HepG2 (cell line): ENCODE measurements at regions not wholly inside any gene's neighbourhood (a gene's known extent, or its start where the extent isn't known, plus 50 kb on each side); places are given as distances from the start of the nearest gene placed in this dataset.

ENCODE experiments used
- ATAC-seq: fragments of 200-7000 bp; cut with Tn5 transposase; 3 replicates; pipeline ENCODE4 v1.9.1; 2020; ENCODE audit warnings: mild to moderate bottlenecking, moderate library complexity
- BruUV-seq: library from RNA; stranded (reverse); fragments of 400-500 nt; replicated peaks from 2 replicates; lab custom pipeline; 2021; lab: Mats Ljungman, UMichigan
- CTCF ChIA-PET: fragments of 300-600 bp; formaldehyde crosslinking; extraction: SDS; loops from one replicate; lab custom pipeline; 2021; ENCODE audit warnings: low total read pairs, inconsistent platforms, low intra/inter-chr PET ratio; lab: Yijun Ruan, JAX
- POLR2A ChIA-PET: fragments of 350-600 bp; sonication (Branson Sonifier 250); formaldehyde crosslinking; loops from one replicate; lab custom pipeline; 2020; ENCODE audit warnings: antibody characterized with exemption, inconsistent platforms; lab: Yijun Ruan, JAX
- DNase-seq: peaks from one replicate; pipeline ENCODE4 v3.0.0-alpha.2; 2015; ENCODE audit warnings: low spot score
- FAIRE-seq: peaks from 3 replicates; lab custom pipeline; 2011; peaks lifted over from hg19 to GRCh38; lab: Jason Lieb, UNC
- H2AFZ ChIP-seq: one replicate; pipeline ENCODE4 v1.6.1; 2011; ENCODE audit warnings: low read length, inconsistent platforms
- H3K27ac ChIP-seq: fragments of 300-600 bp; 3 replicates; pipeline ENCODE4 v1.8.0; 2011; ENCODE audit warnings: mixed run types, mild to moderate bottlenecking, mixed read lengths, low read length, inconsistent platforms; ENCODE audit not compliant: insufficient read depth; ENCODE audit errors: extremely low read length
- H3K27me3 ChIP-seq, 2 experiments: fragments of 200-600 bp in 1 of 2; 2 replicates in 1 of 2; 3 replicates in 1 of 2; pipeline versions ENCODE4 v1.6.0 to v1.8.0; 2011; ENCODE audit warnings: low read length in 2 of 2, mild to moderate bottlenecking in 2 of 2, moderate library complexity in 2 of 2, inconsistent platforms in 1 of 2; ENCODE audit not compliant: insufficient read depth in 2 of 2, control insufficient read depth in 1 of 2
- H3K36me3 ChIP-seq, 2 experiments: fragments of 200-600 bp in 1 of 2; replicated peaks in 1 of 2; 2 replicates in 1 of 2; 3 replicates in 1 of 2; pipeline versions ENCODE4 v1.5.1 to v1.8.0; 2011; ENCODE audit warnings: low read length in 2 of 2, inconsistent platforms in 1 of 2; ENCODE audit not compliant: insufficient read depth in 2 of 2, control insufficient read depth in 1 of 2
- H3K4me1 ChIP-seq: 2 replicates; pipeline ENCODE4 v1.5.1; 2012; ENCODE audit warnings: low read length, inconsistent platforms; ENCODE audit not compliant: insufficient read depth
- H3K4me2 ChIP-seq: 2 replicates; pipeline ENCODE4 v1.6.0; 2011; ENCODE audit warnings: low read depth, low read length, inconsistent platforms
- H3K4me3 ChIP-seq, 3 experiments: fragments of 200-600 bp in 1 of 3; sonication (generic), shearing (Covaris generic) in 1 of 3; replicated peaks in 1 of 3; 2 replicates each; pipeline ENCODE4 v1.5.1; 2011 to 2016; ENCODE audit warnings: low read length in 3 of 3, inconsistent platforms in 2 of 3, low read depth in 2 of 3, mild to moderate bottlenecking in 2 of 3, control low read depth in 1 of 3, mixed read lengths in 1 of 3; ENCODE audit not compliant: insufficient read depth in 1 of 3
- H3K79me2 ChIP-seq: one replicate; pipeline ENCODE4 v1.6.1; 2011; ENCODE audit warnings: low read length, inconsistent platforms; ENCODE audit not compliant: insufficient read depth
- H3K9ac ChIP-seq: 2 replicates; pipeline ENCODE4 v1.6.0; 2011; ENCODE audit warnings: mild to moderate bottlenecking, low read depth, low read length, inconsistent platforms; ENCODE audit not compliant: insufficient read depth
- H3K9me3 ChIP-seq: 2 replicates; pipeline ENCODE4 v1.5.1; 2012; ENCODE audit warnings: mild to moderate bottlenecking, low read length
- H4K20me1 ChIP-seq: 2 replicates; pipeline ENCODE4 v1.6.0; 2011; ENCODE audit warnings: inconsistent platforms, mild to moderate bottlenecking, low read length, moderate library complexity; ENCODE audit not compliant: insufficient read depth
- ELF4 ChIP-seq: sonication (generic); formaldehyde crosslinking; IDR thresholded peaks from 2 replicates; pipeline ENCODE4 v1.5.0; 2020; ENCODE audit warnings: missing genetic modification reagents, mild to moderate bottlenecking, moderate library complexity, borderline replicate concordance
- FOXA1 ChIP-seq, 2 experiments: fragments of 450-650 bp in 1 of 2; sonication (generic) in 1 of 2; formaldehyde crosslinking in 1 of 2; IDR thresholded peaks; 2 replicates each; pipeline versions ENCODE4 v1.4.0 to v1.6.1; 2016 to 2020; ENCODE audit warnings: missing genetic modification reagents in 1 of 2
- HNF4G ChIP-seq, 2 experiments: sonication (generic) in 1 of 2; formaldehyde crosslinking in 1 of 2; IDR thresholded peaks; 2 replicates each; pipeline versions ENCODE4 v1.4.0 to v1.6.1; 2011 to 2020; ENCODE audit warnings: borderline replicate concordance in 2 of 2, low read depth in 2 of 2, mild to moderate bottlenecking in 2 of 2, low read length in 1 of 2, missing genetic modification reagents in 1 of 2, moderate library complexity in 1 of 2
- KLF13 ChIP-seq: sonication (generic); formaldehyde crosslinking; IDR thresholded peaks from 2 replicates; pipeline ENCODE4 v1.4.0; 2020; ENCODE audit warnings: mild to moderate bottlenecking, missing genetic modification reagents
- MED1 ChIP-seq: sonication (generic); formaldehyde crosslinking; IDR thresholded peaks from 2 replicates; pipeline ENCODE4 v1.4.0; 2020; ENCODE audit warnings: missing genetic modification reagents
- NFE2L1 ChIP-seq: sonication (generic); formaldehyde crosslinking; IDR thresholded peaks from 2 replicates; pipeline ENCODE4 v1.4.0; 2020; ENCODE audit warnings: missing genetic modification reagents, mild to moderate bottlenecking, borderline replicate concordance
- SP140L ChIP-seq: sonication (generic); formaldehyde crosslinking; IDR thresholded peaks from 2 replicates; pipeline ENCODE4 v1.4.0; 2020; ENCODE audit warnings: missing genetic modification reagents, borderline replicate concordance
- ZBTB20 ChIP-seq: sonication (generic); formaldehyde crosslinking; IDR thresholded peaks from 2 replicates; pipeline ENCODE4 v1.8.1; 2023; ENCODE audit warnings: missing genetic modification reagents, low read depth, mild to moderate bottlenecking, borderline replicate concordance
- ZNF121 ChIP-seq: sonication (generic); formaldehyde crosslinking; IDR thresholded peaks from 2 replicates; pipeline ENCODE4 v1.5.0; 2020; ENCODE audit warnings: mild to moderate bottlenecking, missing genetic modification reagents
- ZNF234 ChIP-seq: sonication (generic); formaldehyde crosslinking; conservative IDR thresholded peaks from 2 replicates; pipeline ENCODE4 v1.5.1; 2020; ENCODE audit warnings: mild to moderate bottlenecking, missing genetic modification reagents
- WGBS: methylation state at CpG from one replicate; pipeline ENCODE4 v1.1.6; 2017; ENCODE audit warnings: low lambda C conversion rate; 5-methylcytosine and 5-hydroxymethylcytosine counted together
- in situ Hi-C: cut with HindIII; loops from 2 replicates; pipeline ENCODE4 v1.10.0; 2017; ENCODE audit warnings: low pct_unique_long_range_greater_than_20kb; ENCODE audit not compliant: extremely low pct_ligation_motif_present
- intact Hi-C: fragments of 100-400 bp; cut with micrococcal nuclease; formaldehyde crosslinking; loops from one replicate; pipeline ENCODE4 v1.10.0; 2022; ENCODE audit not compliant: unreplicated experiment
- TF ChIP-seq, protein P1 (sequence below): sonication (generic); formaldehyde crosslinking; IDR thresholded peaks from 2 replicates; pipeline ENCODE4 v1.9.0; 2022; ENCODE audit warnings: low read depth, missing genetic modification reagents
- TF ChIP-seq, protein P2 (sequence below): sonication (generic); formaldehyde crosslinking; IDR thresholded peaks from 2 replicates; pipeline ENCODE4 v1.8.1; 2023; ENCODE audit warnings: mild to moderate bottlenecking, moderate library complexity, missing genetic modification reagents

DNA sequence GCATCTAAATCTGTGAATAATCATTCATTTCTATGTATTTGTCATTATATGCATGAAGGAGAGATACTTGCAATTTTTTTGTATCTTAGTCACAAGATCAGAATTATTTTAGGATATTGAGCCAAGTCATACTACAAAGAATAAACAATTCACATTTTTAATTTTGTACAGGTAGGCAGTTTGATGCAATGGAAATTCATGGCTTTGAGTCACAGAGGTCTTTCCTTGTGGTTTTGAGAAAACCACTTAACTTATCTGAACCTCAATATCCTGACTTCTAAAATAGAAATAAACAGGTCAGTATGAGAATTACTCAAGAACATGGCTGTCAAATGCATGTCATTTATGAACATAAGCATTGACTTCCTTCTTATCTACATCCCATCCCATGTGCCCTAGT is 221.4 kb upstream of the SLC10A2 start:
- intact Hi-C loops, result no loop called here
- Histone ChIP-seq H3K4me3 (no peak overlapping the region), H3K4me2 (no peak overlapping the region), H3K9ac (no peak overlapping the region), H3K36me3 (no peaks in the 10 kb centered on the region), H2AFZ (no peak overlapping the region), H3K9me3 (peaks cover 53% of the 10 kb centered on the region), H3K4me1 (no peaks in the 10 kb centered on the region), H3K27ac (no peak overlapping the region), H3K27me3 (no peaks in the 10 kb centered on the region), H3K79me2 (no peaks in the 10 kb centered on the region), H4K20me1 (no peaks in the 10 kb centered on the region)
- POLR2A ChIA-PET, result no interaction called here
- no peak for FAIRE-seq
- no TSS peak for BruUV-seq
- in situ Hi-C loops, result no loop called here
- TF ChIP-seq, protein P1, sequence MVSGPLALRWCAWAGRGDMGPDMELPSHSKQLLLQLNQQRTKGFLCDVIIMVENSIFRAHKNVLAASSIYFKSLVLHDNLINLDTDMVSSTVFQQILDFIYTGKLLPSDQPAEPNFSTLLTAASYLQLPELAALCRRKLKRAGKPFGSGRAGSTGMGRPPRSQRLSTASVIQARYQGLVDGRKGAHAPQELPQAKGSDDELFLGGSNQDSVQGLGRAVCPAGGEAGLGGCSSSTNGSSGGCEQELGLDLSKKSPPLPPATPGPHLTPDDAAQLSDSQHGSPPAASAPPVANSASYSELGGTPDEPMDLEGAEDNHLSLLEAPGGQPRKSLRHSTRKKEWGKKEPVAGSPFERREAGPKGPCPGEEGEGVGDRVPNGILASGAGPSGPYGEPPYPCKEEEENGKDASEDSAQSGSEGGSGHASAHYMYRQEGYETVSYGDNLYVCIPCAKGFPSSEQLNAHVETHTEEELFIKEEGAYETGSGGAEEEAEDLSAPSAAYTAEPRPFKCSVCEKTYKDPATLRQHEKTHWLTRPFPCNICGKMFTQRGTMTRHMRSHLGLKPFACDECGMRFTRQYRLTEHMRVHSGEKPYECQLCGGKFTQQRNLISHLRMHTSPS (CRISPR knock-in tag), result no peak
- no peak for TF ChIP-seq SP140L (CRISPR knock-in tag)
- no peak for TF ChIP-seq KLF13 (CRISPR knock-in tag)
- no peak for TF ChIP-seq ELF4 (CRISPR knock-in tag)
- no peak for TF ChIP-seq ZBTB20 (CRISPR knock-in tag)
- no peak for TF ChIP-seq ZNF121 (CRISPR knock-in tag)
- no peak for TF ChIP-seq HNF4G (IDR thresholded peaks at IDR 0.05; ENCODE audit: borderline replicate concordance, low read depth, low read length)
- no peak for TF ChIP-seq HNF4G (CRISPR knock-in tag; IDR thresholded peaks at IDR 0.05; ENCODE audit: borderline replicate concordance, low read depth)
- ATAC-seq, result no peak
- DNase-seq, result no peak
- CTCF ChIA-PET, result no interaction called here

DNA sequence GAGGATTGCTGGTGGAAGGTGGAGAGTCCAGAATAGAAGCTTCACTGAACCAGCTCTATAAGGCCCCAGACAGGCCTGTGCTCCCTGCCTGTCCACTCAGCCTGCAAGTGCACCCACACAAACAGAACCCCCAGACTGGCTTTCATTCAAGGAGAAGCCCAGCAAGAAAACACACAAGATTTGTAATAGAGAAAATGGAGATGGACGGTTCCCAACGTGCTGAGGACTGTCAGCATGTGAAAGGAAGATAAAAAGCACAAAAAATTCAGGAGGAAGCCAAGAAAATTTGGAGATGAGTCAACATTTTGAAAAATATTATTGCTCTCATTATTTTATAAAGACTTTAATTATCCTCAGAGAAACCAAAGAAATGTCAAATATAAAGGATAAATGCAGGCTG is 218.2 kb upstream of the SLC10A2 start:
- no peak overlapping the region for H2AFZ ChIP-seq
- H3K36me3 ChIP-seq, result no peaks in the 10 kb centered on the region
- no peaks in the 10 kb centered on the region for H3K79me2 ChIP-seq
- no peak overlapping the region for H3K4me2 ChIP-seq
- no peak overlapping the region for H3K9ac ChIP-seq
- no peaks in the 10 kb centered on the region for H3K27me3 ChIP-seq
- no peak overlapping the region for H3K27ac ChIP-seq
- ATAC-seq (no peak), DNase-seq (no peak), FAIRE-seq (no peak)
- ChIA-PET POLR2A (no interaction called here), CTCF (no interaction called here)
- WGBS, result 3% methylated on average over 2 of the region's 2 CpGs
- in situ Hi-C loops, result no loop called here
- intact Hi-C loops, result no loop called here
- no TSS peak for BruUV-seq
- H3K9me3 ChIP-seq, result peaks cover 41% of the 10 kb centered on the region
- H4K20me1 ChIP-seq, result no peaks in the 10 kb centered on the region
- H3K4me1 ChIP-seq, result no peaks in the 10 kb centered on the region
- no peak overlapping the region for H3K4me3 ChIP-seq
- no peak for TF ChIP-seq NFE2L1
- TF ChIP-seq FOXA1 (IDR thresholded peaks at IDR 0.05), result no peak
- no peak for TF ChIP-seq FOXA1 (CRISPR knock-in tag; IDR thresholded peaks at IDR 0.05)
- TF ChIP-seq, protein P2, sequence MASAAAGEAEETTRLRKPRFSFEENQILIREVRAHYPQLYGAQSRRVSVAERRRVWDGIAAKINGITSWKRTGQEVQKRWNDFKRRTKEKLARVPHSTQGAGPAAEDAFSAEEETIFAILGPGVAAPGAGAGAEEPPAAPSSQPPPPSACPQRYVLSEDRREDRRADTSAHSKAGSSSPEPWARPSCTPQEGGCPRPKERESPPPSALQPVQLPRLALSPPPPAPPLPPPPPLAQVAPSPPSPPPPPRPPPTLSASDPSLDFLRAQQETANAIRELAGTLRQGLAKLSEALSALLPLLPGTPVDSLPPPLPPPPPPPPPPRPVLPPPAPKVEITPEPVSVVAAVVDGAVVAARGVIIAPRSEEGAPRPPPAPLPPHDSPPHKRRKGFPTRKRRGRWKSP, result no peak
- no peak for TF ChIP-seq MED1 (CRISPR knock-in tag)
- no peak for TF ChIP-seq ZNF234 (CRISPR knock-in tag)
